Mesendoderm (in vitro differentiated cells): ENCODE measurements at regions not wholly inside any gene's neighbourhood (a gene's known extent, or its start where the extent isn't known, plus 50 kb on each side); places are given as distances from the start of the nearest gene placed in this dataset.

Source experiments
- DNase-seq: peaks from one replicate; pipeline ENCODE4 v3.0.0; 2013
- H2AK5ac ChIP-seq: 2 replicates; pipeline ENCODE4 v1.6.1; 2013; ENCODE audit warnings: low read length, inconsistent platforms
- H2BK120ac ChIP-seq: 2 replicates; pipeline ENCODE4 v1.6.1; 2013; ENCODE audit warnings: low read depth, mild to moderate bottlenecking, low read length, moderate library complexity, mixed read lengths
- H2BK15ac ChIP-seq: replicated peaks from 2 replicates; pipeline ENCODE4 v1.6.1; 2013; ENCODE audit warnings: low read depth, mild to moderate bottlenecking, moderate library complexity
- H2BK5ac ChIP-seq: 2 replicates; pipeline ENCODE4 v1.6.1; 2013; ENCODE audit warnings: low read length, inconsistent platforms
- H3K18ac ChIP-seq: 2 replicates; pipeline ENCODE4 v1.6.1; 2013; ENCODE audit warnings: mild to moderate bottlenecking, low read length, mixed read lengths
- H3K23ac ChIP-seq: one replicate; pipeline ENCODE4 v1.6.1; 2013; ENCODE audit warnings: low read length
- H3K27ac ChIP-seq: 2 replicates; pipeline ENCODE4 v1.5.1; 2013; ENCODE audit warnings: low read depth, mild to moderate bottlenecking, inconsistent platforms, low read length, moderate library complexity
- H3K27me3 ChIP-seq: 2 replicates; pipeline ENCODE4 v1.6.1; 2013; ENCODE audit warnings: low read length, control low read depth, mild to moderate bottlenecking, inconsistent platforms; ENCODE audit not compliant: insufficient read depth, poor library complexity
- H3K36me3 ChIP-seq: 2 replicates; pipeline ENCODE4 v1.6.1; 2013; ENCODE audit warnings: low read length, inconsistent platforms; ENCODE audit not compliant: control insufficient read depth, insufficient read depth
- H3K4ac ChIP-seq: one replicate; pipeline ENCODE4 v1.6.1; 2013; ENCODE audit warnings: low read depth, mild to moderate bottlenecking, low read length, moderate library complexity
- H3K4me1 ChIP-seq: 2 replicates; pipeline ENCODE4 v1.6.1; 2013; ENCODE audit warnings: low read depth, low read length, inconsistent platforms; ENCODE audit not compliant: control insufficient read depth
- H3K4me2 ChIP-seq: 2 replicates; pipeline ENCODE4 v1.6.1; 2013; ENCODE audit warnings: low read length
- H3K4me3 ChIP-seq: 2 replicates; pipeline ENCODE4 v1.5.1; 2013; ENCODE audit warnings: mild to moderate bottlenecking, low read length
- H3K56ac ChIP-seq: one replicate; pipeline ENCODE4 v1.6.1; 2013; ENCODE audit warnings: low read length
- H3K79me1 ChIP-seq: 2 replicates; pipeline ENCODE4 v1.6.1; 2013; ENCODE audit warnings: low read length, inconsistent platforms
- H3K79me2 ChIP-seq: 2 replicates; pipeline ENCODE4 v1.6.1; 2013; ENCODE audit warnings: mild to moderate bottlenecking, low read length; ENCODE audit not compliant: control insufficient read depth, insufficient read depth
- H3K9ac ChIP-seq: 2 replicates; pipeline ENCODE4 v1.6.1; 2013; ENCODE audit warnings: low read length, inconsistent platforms
- H4K5ac ChIP-seq: one replicate; pipeline ENCODE4 v1.6.1; 2013; ENCODE audit warnings: low read length
- H4K8ac ChIP-seq: one replicate; pipeline ENCODE4 v1.6.1; 2013; ENCODE audit warnings: low read depth, mild to moderate bottlenecking, control low read depth, low read length, moderate library complexity
- WGBS: extraction: QIAGEN DNeasy Blood & Tissue Kit; methylation state at CpG from one replicate; pipeline ENCODE4 v1.1.7; 2013; ENCODE audit warnings: low lambda C conversion rate, missing lambda C conversion rate; ENCODE audit not compliant: insufficient coverage; ENCODE audit errors: extremely low coverage; 5-methylcytosine and 5-hydroxymethylcytosine counted together

GRCh38 chr2:204357286-204357685, 188.0 kb upstream of the PARD3B start:
- Histone ChIP-seq H3K79me2 (no peaks in the 10 kb centered on the region), H3K27ac (no peak overlapping the region), H3K23ac (no peak overlapping the region), H3K9ac (no peak overlapping the region), H3K18ac (no peak overlapping the region), H3K4me1 (no peaks in the 10 kb centered on the region), H3K4me3 (no peak overlapping the region), H2BK120ac (no peak overlapping the region), H2BK5ac (no peak overlapping the region), H3K79me1 (no peaks in the 10 kb centered on the region), H4K8ac (no peak overlapping the region), H2AK5ac (no peak overlapping the region), H2BK15ac (no peak overlapping the region), H3K4me2 (no peak overlapping the region), H4K5ac (no peak overlapping the region), H3K27me3 (no peaks in the 10 kb centered on the region), H3K56ac (peak overlapping the region; percentile 18), H3K4ac (no peak overlapping the region), H3K36me3 (no peaks in the 10 kb centered on the region)
- WGBS, result no CpG with 5 or more reads among the region's 9 CpGs
- no peak for DNase-seq

- Histone ChIP-seq H2BK15ac (no peak overlapping the region), H2AK5ac (no peak overlapping the region), H3K18ac (no peak overlapping the region), H3K4me3 (no peak overlapping the region), H3K4me1 (no peaks in the 10 kb centered on the region), H3K56ac (no peak overlapping the region), H4K5ac (no peak overlapping the region), H4K8ac (no peak overlapping the region), H3K4me2 (no peak overlapping the region), H2BK120ac (no peak overlapping the region), H3K27ac (no peak overlapping the region), H3K23ac (no peak overlapping the region), H3K36me3 (no peaks in the 10 kb centered on the region), H2BK5ac (no peak overlapping the region), H3K4ac (no peak overlapping the region), H3K79me2 (no peaks in the 10 kb centered on the region), H3K79me1 (no peaks in the 10 kb centered on the region), H3K27me3 (no peaks in the 10 kb centered on the region), H3K9ac (no peak overlapping the region)
- peak; percentile 31 for DNase-seq
- WGBS, result no CpG with 5 or more reads among the region's 1 CpG
Measured at GRCh38 chr2:204359076-204359475, 186.2 kb upstream of the PARD3B start.

- no peak overlapping the region for H3K9ac ChIP-seq
- WGBS, result no CpG with 5 or more reads among the region's 5 CpGs
Measured at GRCh38 chr2:204360218-204361007, 184.9 kb upstream of the PARD3B start.

GRCh38 chr2:204361738-204362137, 183.5 kb upstream of the PARD3B start:
- H3K4ac ChIP-seq, result no peak overlapping the region
- H3K79me1 ChIP-seq, result no peaks in the 10 kb centered on the region
- no CpG with 5 or more reads among the region's 2 CpGs for WGBS
- no peak overlapping the region for H4K5ac ChIP-seq
- H4K8ac ChIP-seq, result no peak overlapping the region
- no peaks in the 10 kb centered on the region for H3K36me3 ChIP-seq
- no peak overlapping the region for H2BK120ac ChIP-seq
- no peaks in the 10 kb centered on the region for H3K27me3 ChIP-seq
- H3K23ac ChIP-seq, result no peak overlapping the region
- H2BK5ac ChIP-seq, result no peak overlapping the region
- H3K27ac ChIP-seq, result no peak overlapping the region
- no peaks in the 10 kb centered on the region for H3K79me2 ChIP-seq
- no peak overlapping the region for H3K9ac ChIP-seq
- no peak overlapping the region for H2AK5ac ChIP-seq
- H3K4me2 ChIP-seq, result no peak overlapping the region
- H3K18ac ChIP-seq, result no peak overlapping the region
- H3K56ac ChIP-seq, result no peak overlapping the region
- H3K4me3 ChIP-seq, result no peak overlapping the region
- peaks cover 2% of the 10 kb centered on the region for H3K4me1 ChIP-seq
- DNase-seq, result no peak
- H2BK15ac ChIP-seq, result no peak overlapping the region

More at GRCh38 chr2:204360218-204361007, 184.9 kb upstream of the PARD3B start:
- Histone ChIP-seq H3K4me3 (no peak overlapping the region), H3K4ac (no peak overlapping the region), H4K8ac (no peak overlapping the region), H3K23ac (no peak overlapping the region), H3K56ac (no peak overlapping the region), H3K79me1 (no peaks in the 10 kb centered on the region), H2BK15ac (no peak overlapping the region), H3K27me3 (no peaks in the 10 kb centered on the region), H2BK120ac (no peak overlapping the region), H3K79me2 (no peaks in the 10 kb centered on the region), H3K4me2 (no peak overlapping the region), H3K36me3 (no peaks in the 10 kb centered on the region), H3K4me1 (peaks cover 2% of the 10 kb centered on the region), H3K18ac (no peak overlapping the region), H3K27ac (no peak overlapping the region), H2BK5ac (peak overlapping the region; percentile 37), H2AK5ac (no peak overlapping the region), H4K5ac (no peak overlapping the region)
- DNase-seq, result no peak

GRCh38 chr2:204362581-204362980, 182.7 kb upstream of the PARD3B start:
- Histone ChIP-seq H3K4ac (no peak overlapping the region), H3K4me3 (no peak overlapping the region), H3K79me1 (no peaks in the 10 kb centered on the region), H3K36me3 (no peaks in the 10 kb centered on the region), H2BK5ac (no peak overlapping the region), H3K23ac (no peak overlapping the region), H3K9ac (no peak overlapping the region), H3K27ac (no peak overlapping the region), H3K56ac (no peak overlapping the region), H2AK5ac (no peak overlapping the region), H3K18ac (no peak overlapping the region), H4K8ac (no peak overlapping the region), H4K5ac (no peak overlapping the region), H3K4me1 (peaks cover 2% of the 10 kb centered on the region), H2BK120ac (no peak overlapping the region), H3K79me2 (no peaks in the 10 kb centered on the region), H3K4me2 (no peak overlapping the region), H2BK15ac (no peak overlapping the region), H3K27me3 (no peaks in the 10 kb centered on the region)
- no peak for DNase-seq
- no CpG with 5 or more reads among the region's 2 CpGs for WGBS

GRCh38 chr2:204363513-204363912, 181.8 kb upstream of the PARD3B start:
- no peak overlapping the region for H3K23ac ChIP-seq
- H4K5ac ChIP-seq, result no peak overlapping the region
- no peaks in the 10 kb centered on the region for H3K27me3 ChIP-seq
- no peak overlapping the region for H3K4me2 ChIP-seq
- H3K18ac ChIP-seq, result no peak overlapping the region
- no peak overlapping the region for H2AK5ac ChIP-seq
- no peak overlapping the region for H2BK5ac ChIP-seq
- H2BK120ac ChIP-seq, result no peak overlapping the region
- no peak overlapping the region for H3K4ac ChIP-seq
- no peak for DNase-seq
- no peak overlapping the region for H3K9ac ChIP-seq
- H4K8ac ChIP-seq, result no peak overlapping the region
- H2BK15ac ChIP-seq, result no peak overlapping the region
- no CpG with 5 or more reads among the region's 2 CpGs for WGBS
- peaks cover 2% of the 10 kb centered on the region for H3K4me1 ChIP-seq
- no peaks in the 10 kb centered on the region for H3K79me1 ChIP-seq
- no peak overlapping the region for H3K27ac ChIP-seq
- no peaks in the 10 kb centered on the region for H3K79me2 ChIP-seq
- H3K36me3 ChIP-seq, result no peaks in the 10 kb centered on the region
- no peak overlapping the region for H3K56ac ChIP-seq
- no peak overlapping the region for H3K4me3 ChIP-seq
